Adrenal gland (tissue), 9 donors: ENCODE measurements at regions not wholly inside any gene's neighbourhood (a gene's known extent, or its start where the extent isn't known, plus 50 kb on each side); places are given as distances from the start of the nearest gene placed in this dataset.

Source experiments
- DNase-seq, 7 donors: peaks; one replicate each; pipeline ENCODE4 v3.0.0-alpha.2; 2019 to 2020
- H3K27ac ChIP-seq, 5 donors: fragments of 200-600 bp; sonication (generic) in 4 of 5; 1 replicate in 3 of 5; 2 replicates in 2 of 5; pipeline versions ENCODE4 v1.5.1 to v1.8.0; 2016 to 2020; ENCODE audit warnings: mild to moderate bottlenecking in 1 of 5
- H3K27me3 ChIP-seq: fragments of 200-600 bp; 2 replicates; pipeline ENCODE4 v1.8.0; 2021
- H3K36me3 ChIP-seq, 2 donors: fragments of 200-600 bp; replicated peaks in 1 of 2; 1 replicate in 1 of 2; 2 replicates in 1 of 2; pipeline versions ENCODE4 v1.5.1 to v1.8.0; 2018 to 2022
- H3K4me1 ChIP-seq, 2 donors: fragments of 200-600 bp; replicated peaks in 1 of 2; 1 replicate in 1 of 2; 2 replicates in 1 of 2; pipeline versions ENCODE4 v1.5.1 to v1.8.0; 2018 to 2021
- H3K4me3 ChIP-seq, 4 donors: fragments of 200-600 bp; sonication (generic) in 3 of 4; one replicate each; pipeline ENCODE4 v1.5.1; 2016 to 2018
- H3K9me3 ChIP-seq, 3 donors: fragments of 200-600 bp; sonication (generic) in 1 of 3; replicated peaks in 1 of 3; 1 replicate in 2 of 3; 2 replicates in 1 of 3; pipeline versions ENCODE4 v1.5.1 to v1.8.0; 2016 to 2021
- POLR2A ChIP-seq, 2 donors: fragments of 450-650 bp; IDR thresholded peaks; one replicate each; pipeline ENCODE4 v1.6.1; 2017; ENCODE audit warnings: antibody characterized with exemption in 2 of 2, mild to moderate bottlenecking in 2 of 2, moderate library complexity in 1 of 2
- WGBS, 4 donors: extraction: QIAGEN DNeasy Blood & Tissue Kit in 2 of 4; methylation state at CpG; one replicate each; pipeline versions ENCODE4 v1.1.5 to v1.1.7; 2013 to 2017; 5-methylcytosine and 5-hydroxymethylcytosine counted together
- intact Hi-C, 2 donors: fragments of 100-400 bp; cut with DNase I; formaldehyde crosslinking; loops; one replicate each; pipeline versions ENCODE4 v1.14.1 to v1.15.0; 2022 to 2023
- TF ChIP-seq, protein P1 (sequence below), 6 experiments: fragments of 450-650 bp in 4 of 6; fragments of 200-600 bp in 2 of 6; sonication (generic) in 1 of 6; IDR thresholded peaks; 1 replicate in 5 of 6; 2 replicates in 1 of 6; pipeline versions ENCODE4 v1.5.1 to v1.8.0; 2016 to 2021; ENCODE audit warnings: antibody characterized with exemption in 6 of 6, mild to moderate bottlenecking in 2 of 6, moderate library complexity in 1 of 6
- donor health status: healthy with polysubstance abuse.
- donor health status: Bipolar disorder and iron deficiency.
- donor health status: DM: yes; HTN: yes; CAD: no.
- donor health status: DM: no; HTN: no; CAD: no.
- donor health status: DM: no; HTN: no; CAD: no.

DNA sequence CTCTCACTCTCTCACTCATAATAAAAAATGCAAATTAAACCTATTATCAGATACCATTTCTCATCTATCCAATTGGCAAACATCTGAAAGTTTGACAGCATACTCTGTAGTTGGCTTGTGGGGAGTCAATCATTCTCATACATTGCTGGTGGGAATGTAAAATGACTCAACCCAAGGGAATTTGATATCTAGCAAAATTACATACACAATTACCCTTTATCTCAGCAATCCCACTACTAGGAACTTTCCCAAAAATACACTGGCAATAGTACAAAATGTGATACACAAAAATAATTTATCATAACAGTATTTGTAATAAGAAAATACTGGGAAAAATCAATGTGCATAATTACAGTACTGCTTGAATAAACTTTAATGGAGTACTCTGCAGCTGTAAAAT, 731.3 kb downstream of the DTWD2 start:
- no peaks in the 10 kb centered on the region for H3K27me3 ChIP-seq
- H3K4me3 ChIP-seq = no peak overlapping the region
- no peak for TF ChIP-seq POLR2A (IDR thresholded peaks at IDR 0.05)
- TF ChIP-seq, protein P1, sequence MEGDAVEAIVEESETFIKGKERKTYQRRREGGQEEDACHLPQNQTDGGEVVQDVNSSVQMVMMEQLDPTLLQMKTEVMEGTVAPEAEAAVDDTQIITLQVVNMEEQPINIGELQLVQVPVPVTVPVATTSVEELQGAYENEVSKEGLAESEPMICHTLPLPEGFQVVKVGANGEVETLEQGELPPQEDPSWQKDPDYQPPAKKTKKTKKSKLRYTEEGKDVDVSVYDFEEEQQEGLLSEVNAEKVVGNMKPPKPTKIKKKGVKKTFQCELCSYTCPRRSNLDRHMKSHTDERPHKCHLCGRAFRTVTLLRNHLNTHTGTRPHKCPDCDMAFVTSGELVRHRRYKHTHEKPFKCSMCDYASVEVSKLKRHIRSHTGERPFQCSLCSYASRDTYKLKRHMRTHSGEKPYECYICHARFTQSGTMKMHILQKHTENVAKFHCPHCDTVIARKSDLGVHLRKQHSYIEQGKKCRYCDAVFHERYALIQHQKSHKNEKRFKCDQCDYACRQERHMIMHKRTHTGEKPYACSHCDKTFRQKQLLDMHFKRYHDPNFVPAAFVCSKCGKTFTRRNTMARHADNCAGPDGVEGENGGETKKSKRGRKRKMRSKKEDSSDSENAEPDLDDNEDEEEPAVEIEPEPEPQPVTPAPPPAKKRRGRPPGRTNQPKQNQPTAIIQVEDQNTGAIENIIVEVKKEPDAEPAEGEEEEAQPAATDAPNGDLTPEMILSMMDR (IDR thresholded peaks at IDR 0.05) = no peak
- H3K4me1 ChIP-seq = no peaks in the 10 kb centered on the region
- no peak overlapping the region for H3K27ac ChIP-seq
- H3K9me3 ChIP-seq = no peaks in the 10 kb centered on the region
- DNase-seq = no peak
- intact Hi-C loops = no loop called here
- H3K36me3 ChIP-seq = no peaks in the 10 kb centered on the region

DNA sequence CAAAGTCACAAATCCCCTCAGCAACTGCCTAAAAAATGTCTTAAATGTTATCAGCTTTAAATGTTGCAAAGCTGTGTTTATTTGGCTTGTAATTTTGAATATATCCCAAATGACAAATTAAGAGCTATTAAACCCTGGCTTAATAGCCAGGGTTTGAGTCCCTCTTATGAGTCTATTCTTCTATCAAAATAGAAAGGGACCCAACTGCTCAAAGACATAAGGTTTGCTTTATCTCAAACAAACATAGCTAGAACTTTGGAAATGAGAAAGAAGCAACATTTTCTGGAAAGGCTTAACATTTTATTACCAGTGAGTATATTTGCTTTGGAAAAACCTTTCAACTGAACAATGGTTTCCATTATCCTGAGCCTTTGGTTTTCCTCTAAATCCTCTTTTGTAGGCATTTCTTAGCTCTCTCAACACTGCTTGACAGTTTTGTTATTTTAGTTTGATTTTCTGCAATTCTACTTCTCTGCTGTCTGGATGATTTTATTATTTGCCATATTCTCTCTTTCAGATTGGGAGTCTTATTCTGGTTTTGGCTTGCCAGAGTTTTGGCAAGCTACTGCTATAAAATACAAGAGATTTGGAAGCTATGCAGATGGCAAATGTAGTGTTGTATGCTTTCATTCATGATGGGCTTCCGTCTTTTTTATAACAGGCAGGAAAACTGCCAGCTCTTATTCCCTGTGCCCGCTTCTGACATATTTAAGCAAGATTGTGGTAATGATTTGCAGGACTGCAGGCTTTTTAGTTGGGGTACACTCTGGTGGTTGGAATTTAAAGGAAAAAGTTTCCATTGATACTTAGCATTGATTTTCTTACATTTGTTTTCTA, 734.9 kb downstream of the DTWD2 start:
- peaks cover 0 to 10% (median 0%) of the 10 kb centered on the region in 3 donors for H3K9me3 ChIP-seq
- 55 to 76% (median 63%) methylated on average over 2 of the region's 2 CpGs for WGBS, 4 donors
- no peak for DNase-seq
- H3K36me3 ChIP-seq = no peaks in the 10 kb centered on the region
- no peaks in the 10 kb centered on the region for H3K27me3 ChIP-seq
- H3K27ac ChIP-seq = no peak overlapping the region
- TF ChIP-seq, protein P1 (IDR thresholded peaks at IDR 0.05) = no peak
- TF ChIP-seq POLR2A (IDR thresholded peaks at IDR 0.05) = no peak
- H3K4me3 ChIP-seq = no peak overlapping the region
- H3K4me1 ChIP-seq = no peaks in the 10 kb centered on the region
- intact Hi-C loops = no loop called here

DNA sequence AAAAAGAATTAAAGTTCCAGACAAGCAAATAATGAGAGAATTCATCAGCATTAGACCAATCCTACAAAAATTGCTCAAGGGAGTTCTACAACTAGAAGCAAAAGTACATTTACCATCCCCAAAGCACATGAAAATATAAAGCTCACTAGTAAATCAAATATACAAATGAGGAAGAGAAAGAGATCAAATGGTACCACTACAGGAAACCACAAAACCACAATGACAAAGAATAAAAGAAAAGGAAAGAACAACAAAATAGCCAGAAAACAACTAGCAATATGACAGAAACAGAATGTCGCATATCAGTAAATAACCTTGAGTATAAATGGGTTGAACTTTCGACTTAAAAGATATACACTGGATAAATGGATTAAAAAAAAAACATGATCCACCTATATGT, 739.0 kb downstream of the DTWD2 start:
- H3K27ac ChIP-seq = no peak overlapping the region
- TF ChIP-seq, protein P1 (IDR thresholded peaks at IDR 0.05) = no peak
- no peak for TF ChIP-seq POLR2A (IDR thresholded peaks at IDR 0.05)
- WGBS, 4 donors = 75 to 92% (median 78%) methylated on average over 2 of the region's 2 CpGs
- no peaks in the 10 kb centered on the region for H3K4me1 ChIP-seq
- no peak for DNase-seq
- intact Hi-C loops = no loop called here
- H3K9me3 ChIP-seq = peaks cover 0 to 12% (median 0%) of the 10 kb centered on the region in 3 donors
- H3K36me3 ChIP-seq = no peaks in the 10 kb centered on the region
- no peak overlapping the region for H3K4me3 ChIP-seq
- H3K27me3 ChIP-seq = no peaks in the 10 kb centered on the region

DNA sequence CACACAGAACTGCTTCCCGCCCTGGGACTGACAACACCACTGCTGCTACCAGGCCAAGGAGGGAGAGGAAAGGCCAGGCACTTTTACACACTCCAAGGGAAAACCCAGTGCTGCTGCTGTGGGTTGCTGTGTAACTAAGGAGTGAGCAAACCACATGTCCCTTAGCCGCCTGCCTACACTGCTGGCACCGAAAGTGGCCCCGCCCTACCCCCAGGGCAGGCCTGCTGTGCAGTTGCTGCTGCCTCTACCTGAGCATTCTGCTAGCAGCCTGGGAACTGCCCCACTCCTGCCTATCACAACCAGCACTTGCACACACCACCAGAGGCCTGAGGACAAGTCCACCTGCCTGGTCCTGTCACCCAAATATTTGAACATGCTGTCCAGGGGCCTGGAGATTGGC, 740.9 kb downstream of the DTWD2 start:
- intact Hi-C loops = no loop called here
- WGBS, 4 donors = 88 to 96% (median 92%) methylated on average over 1 to 4 of the region's 4 CpGs
- DNase-seq = no peak
- Histone ChIP-seq H3K27me3 (no peaks in the 10 kb centered on the region), H3K27ac (no peak overlapping the region), H3K4me3 (no peak overlapping the region), H3K9me3 (peaks cover 0 to 12% (median 0%) of the 10 kb centered on the region in 3 donors), H3K36me3 (no peaks in the 10 kb centered on the region), H3K4me1 (no peaks in the 10 kb centered on the region)
- TF ChIP-seq, protein P1 (IDR thresholded peaks at IDR 0.05) = no peak
- TF ChIP-seq POLR2A (IDR thresholded peaks at IDR 0.05) = no peak
